ENCODE measurements at regions not wholly inside any gene's neighbourhood (a gene's known extent, or its start where the extent isn't known, plus 50 kb on each side); places are given as distances from the start of the nearest gene placed in this dataset.

DNA sequence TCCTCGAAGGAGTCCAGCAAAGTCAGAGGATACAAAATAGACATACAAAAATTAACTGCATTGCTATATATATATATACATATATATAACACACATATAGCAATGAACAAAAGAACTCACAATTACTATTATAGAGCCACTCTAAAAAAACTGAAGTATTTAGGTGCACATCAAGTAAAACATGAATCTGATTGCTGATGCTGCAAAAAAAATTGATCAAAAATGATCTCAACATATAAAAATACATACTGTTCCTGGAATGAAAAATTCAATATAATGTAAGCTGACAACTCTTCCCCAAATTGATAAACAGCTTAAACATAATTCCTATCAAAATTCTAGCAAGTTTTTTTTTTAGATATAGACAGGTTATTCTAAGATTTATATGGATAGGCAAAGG, 126.8 kb downstream of the ALOX5 start:
- TF ChIP-seq POLR2AphosphoS5 (IDR thresholded peaks at IDR 0.05) = no peak
- TF ChIP-seq, protein P1, sequence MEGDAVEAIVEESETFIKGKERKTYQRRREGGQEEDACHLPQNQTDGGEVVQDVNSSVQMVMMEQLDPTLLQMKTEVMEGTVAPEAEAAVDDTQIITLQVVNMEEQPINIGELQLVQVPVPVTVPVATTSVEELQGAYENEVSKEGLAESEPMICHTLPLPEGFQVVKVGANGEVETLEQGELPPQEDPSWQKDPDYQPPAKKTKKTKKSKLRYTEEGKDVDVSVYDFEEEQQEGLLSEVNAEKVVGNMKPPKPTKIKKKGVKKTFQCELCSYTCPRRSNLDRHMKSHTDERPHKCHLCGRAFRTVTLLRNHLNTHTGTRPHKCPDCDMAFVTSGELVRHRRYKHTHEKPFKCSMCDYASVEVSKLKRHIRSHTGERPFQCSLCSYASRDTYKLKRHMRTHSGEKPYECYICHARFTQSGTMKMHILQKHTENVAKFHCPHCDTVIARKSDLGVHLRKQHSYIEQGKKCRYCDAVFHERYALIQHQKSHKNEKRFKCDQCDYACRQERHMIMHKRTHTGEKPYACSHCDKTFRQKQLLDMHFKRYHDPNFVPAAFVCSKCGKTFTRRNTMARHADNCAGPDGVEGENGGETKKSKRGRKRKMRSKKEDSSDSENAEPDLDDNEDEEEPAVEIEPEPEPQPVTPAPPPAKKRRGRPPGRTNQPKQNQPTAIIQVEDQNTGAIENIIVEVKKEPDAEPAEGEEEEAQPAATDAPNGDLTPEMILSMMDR (IDR thresholded peaks at IDR 0.05) = no peak
